SIG-M5 treated with dmso at 0.1 percent for 504 hours (cell line): ENCODE measurements at regions not wholly inside any gene's neighbourhood (a gene's known extent, or its start where the extent isn't known, plus 50 kb on each side); places are given as distances from the start of the nearest gene placed in this dataset.

Experiments
- DNase-seq: peaks from one replicate; lab custom pipeline; 2025; ENCODE audit not compliant: unreplicated experiment; lab: John Stamatoyannopoulos, UW

DNA sequence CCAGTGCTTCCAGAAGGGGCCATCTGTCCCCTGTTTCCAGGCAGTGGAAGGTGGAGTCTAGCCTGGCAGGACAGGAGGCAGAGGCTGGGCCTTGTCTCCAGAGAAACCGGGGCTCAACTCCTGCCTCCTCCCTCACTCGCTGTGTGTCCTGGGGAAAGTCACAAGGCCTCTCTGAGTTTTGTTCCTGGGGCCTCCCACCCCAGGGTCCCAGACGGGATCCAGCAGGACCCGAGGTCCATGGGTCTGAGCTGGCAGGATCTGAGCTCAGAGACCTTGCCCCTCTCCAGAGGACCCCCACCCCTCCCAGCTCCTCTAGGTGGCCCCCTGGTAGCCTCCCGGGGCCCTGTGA lies 72.2 kb upstream of the TAF1B start:
- no peak for DNase-seq

DNA sequence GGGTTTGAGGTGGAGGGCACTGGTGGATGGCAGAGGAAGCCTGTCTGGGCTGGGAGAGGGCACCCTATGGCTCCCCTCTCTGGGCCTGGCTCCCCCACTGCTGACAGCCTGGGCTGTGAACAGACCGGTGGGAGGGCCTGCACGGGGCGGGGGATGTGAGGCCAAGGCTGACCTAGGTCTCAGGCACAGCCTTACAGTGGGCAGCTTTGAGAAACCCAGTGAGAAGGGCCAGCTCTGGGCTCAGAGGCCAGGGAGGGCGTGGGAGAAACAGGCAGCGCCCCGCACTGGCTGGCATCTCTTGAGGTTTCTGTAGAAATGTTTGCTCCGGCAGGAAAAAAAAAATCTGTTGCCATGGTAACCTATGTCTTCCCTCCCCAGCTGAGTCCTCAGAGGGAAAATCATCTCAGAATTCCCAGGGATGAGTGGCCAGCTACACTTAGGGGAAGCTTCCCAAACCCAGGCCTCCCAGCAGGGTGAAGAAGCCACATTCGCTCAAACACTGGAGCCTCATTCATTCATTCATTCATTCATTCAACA lies 71.7 kb upstream of the TAF1B start:
- no peak for DNase-seq

DNA sequence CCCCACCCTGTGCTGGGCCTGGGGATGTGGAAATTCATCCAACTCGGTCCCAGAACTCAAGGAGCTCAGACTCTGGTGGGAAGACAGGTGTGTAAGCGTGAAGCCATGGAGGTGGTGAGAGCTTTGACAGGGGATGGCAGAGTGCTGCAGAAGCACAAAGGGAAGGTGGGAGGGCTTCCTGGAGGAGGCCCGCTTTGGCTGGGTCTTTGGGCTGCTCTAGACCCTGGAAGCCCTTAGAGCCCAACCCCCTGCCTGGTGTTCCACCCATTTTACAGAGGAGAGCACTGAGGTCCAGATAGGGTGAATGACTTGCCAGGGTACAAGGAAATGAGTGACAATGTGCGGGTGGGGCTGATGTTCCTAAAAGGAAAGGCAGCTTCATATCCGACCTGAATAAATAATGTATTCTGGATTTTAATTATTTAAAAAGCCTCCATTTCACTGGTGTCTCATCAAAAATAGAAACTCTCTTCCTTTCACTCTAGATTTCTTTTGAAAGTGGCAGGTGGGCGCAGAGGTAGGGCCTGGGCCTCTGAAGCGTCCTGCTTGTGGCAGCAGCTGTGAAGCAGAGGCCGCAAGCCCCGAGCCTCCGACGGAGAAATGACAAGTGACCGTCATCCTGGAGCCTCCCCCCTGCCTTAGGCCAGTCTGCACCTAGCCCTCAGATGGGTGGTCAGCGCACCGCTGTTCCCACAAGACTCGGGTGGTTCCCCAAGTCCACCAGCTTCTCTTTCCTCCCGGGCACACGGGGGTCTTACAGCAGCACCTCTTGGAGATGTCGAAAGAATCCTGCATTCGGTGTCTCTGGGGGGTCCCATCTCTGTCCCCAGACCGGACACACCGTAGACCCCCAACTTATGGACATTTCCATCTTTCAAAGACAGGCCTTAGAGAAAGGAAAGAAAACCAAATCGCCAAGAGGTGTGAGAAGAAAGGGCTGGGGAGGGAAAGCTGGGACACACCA lies 71.0 kb upstream of the TAF1B start:
- no peak for DNase-seq

DNA sequence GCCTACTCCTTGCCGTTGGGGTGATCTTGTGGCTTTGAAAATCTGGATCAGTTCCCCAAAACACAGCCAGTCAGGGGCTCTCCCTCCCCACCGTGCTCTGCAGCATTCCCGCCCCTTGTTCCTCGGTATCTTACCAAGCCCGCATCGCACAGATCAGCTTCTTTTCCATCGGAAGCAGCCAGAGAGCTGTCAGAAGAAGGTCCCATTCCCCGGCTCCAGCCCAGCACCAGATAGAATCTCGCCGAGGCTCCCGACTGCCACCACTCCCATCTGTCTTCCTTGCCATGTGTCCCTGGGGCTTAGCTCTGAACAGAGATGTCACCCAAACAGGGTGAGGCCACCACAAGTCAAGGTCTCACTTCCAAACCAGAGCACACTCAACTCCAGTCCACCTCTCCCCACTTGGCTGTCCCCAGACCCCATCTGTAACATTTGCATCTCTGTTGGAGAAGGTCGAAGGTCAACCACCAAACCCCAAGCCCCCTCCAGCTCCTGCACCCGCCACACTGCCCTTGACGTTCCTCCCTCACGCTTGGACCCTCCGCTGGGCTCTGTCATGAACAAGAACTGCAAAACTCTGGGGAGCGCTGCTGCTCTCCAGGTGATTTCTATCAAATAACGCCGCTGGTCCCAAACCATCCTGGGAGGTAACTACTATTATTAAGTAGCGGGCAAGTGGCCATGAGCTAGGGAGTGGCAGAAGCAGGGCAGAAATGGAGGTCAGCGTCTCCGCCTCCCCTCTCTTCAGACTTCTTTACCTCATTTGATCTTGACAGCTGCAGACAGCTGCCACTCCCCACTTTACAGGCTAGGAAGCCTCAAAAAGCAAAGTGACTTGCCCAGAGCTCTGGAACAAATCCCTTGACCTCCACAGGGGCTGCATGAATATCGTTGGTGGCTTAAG lies 70.0 kb upstream of the TAF1B start:
- DNase-seq = no peak

DNA sequence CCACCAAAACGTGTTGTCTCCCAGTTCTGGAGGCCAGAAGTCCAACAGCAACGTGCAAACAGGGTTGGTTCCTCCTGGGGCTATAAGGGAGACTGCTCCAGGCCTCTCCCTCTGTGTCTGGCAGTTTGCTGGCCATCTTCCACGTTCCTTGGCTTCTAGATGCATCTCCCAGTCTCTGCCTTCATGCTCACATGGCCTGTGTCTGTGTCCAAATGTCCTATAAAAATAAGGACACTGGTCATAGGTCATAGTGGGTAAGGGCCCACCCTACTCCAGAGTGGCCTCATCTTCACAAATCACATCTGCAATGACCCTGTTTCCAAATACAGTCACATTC lies 69.4 kb upstream of the TAF1B start:
- DNase-seq = no peak

DNA sequence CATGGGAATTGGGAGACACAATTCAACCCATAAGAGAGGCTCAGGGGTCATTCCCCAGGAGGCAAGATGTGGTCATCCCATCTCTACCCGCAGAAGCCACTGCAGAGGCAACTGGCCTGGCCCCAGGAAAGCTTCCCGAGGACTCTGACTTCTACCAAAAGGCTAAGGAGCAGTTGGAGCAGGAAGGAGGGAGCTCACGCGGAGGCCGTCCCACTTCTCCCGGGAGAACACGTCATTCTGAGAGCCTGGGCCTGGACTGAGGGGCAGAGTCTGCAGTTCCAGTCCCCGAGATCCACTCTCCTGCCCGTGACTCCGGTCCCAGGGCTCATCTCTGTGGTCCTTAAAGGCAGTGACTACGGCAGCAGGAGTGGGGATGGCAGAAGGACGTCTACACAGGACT lies 69.0 kb upstream of the TAF1B start:
- no peak for DNase-seq

DNA sequence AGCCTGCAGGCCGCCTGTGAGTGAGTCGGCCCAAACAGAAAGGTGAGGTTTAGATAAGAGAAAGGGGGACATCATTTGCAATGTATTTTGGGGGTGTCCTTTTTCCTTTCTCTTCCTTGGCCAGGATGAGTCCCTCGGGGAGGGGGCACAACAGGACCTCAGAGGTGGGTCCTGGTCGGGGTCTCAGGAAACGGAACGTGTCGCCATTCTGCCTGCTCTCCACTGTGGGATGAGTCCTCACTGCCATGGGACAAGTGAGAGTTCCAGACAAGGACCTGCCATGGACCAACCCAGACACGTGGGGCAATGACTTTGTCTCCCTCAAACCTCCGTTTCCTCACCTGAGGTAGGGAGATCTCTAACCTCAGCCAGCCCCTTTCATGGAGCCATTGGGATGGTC lies 67.9 kb upstream of the TAF1B start:
- no peak for DNase-seq

DNA sequence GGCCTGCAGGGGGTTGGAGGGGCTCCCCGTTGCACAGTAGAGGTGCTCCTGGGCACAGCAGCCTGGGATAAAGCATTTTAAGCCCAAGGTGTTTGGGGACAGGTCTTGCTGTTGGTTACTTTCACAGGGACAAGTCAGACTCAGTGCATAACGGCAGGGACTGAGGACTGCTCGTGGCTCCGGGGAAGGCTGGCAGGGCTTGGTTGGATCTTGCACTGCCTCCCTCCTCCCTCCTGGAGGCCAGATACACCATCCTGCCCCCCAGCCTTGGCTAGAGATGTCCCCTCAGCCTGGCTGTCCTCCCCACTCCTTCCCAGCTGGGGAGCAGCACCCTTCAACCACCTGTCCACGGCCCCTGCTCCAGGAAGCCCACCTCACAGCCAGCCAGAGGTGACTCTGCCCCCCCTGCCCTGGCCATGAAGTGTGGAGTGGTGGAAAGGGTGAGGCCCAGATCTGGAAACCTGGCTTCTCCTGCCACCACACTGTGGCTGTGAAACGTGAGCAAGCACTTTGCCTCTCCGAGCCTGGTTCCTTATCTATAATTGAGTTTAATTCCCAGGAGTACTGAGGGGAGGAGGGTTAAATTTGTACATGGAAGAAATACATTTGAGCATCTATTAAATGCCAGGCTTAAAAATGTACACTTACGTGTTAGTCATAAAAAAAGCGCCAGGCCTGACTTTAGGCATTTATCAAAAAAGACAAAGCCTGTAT lies 67.1 kb upstream of the TAF1B start:
- DNase-seq = no peak

DNA sequence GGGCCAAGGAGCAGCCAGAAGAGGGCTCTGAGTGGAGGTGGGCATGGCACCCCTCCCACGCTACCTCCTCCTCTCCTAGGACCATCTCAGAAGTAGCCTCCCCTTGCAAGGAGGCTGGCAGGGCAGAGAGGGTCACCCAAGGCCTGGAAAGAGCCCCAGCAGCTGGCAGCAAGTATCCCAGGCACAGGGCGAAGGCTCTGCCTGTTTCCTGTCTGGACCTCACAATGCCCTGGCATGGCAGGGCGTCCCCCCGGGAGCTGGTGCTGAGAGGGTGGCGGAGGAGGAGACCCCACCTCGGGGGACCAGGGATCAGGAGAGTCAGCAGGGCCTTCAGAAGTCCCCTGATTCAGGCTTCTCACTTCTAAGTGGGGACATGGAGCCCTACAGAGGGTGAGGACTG lies 66.2 kb upstream of the TAF1B start:
- no peak for DNase-seq

DNA sequence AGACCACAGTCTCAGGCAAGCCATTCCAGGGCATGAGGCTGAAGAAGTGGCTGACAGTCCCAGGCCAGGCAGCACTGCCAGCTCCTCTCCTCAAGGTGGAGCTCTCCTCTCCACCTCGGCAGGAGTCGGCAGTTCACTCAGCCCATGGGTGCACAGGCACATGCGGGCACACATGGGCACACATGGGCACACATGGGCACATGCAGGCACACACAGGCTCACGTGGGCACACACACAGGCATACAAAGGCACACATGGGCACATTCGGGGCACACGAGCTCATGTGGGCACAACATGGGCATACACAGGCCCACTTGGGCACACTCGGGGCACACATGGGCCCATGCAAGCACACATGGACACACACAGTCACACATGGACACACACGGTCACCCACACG lies 65.3 kb upstream of the TAF1B start:
- peak; percentile 23 for DNase-seq

DNA sequence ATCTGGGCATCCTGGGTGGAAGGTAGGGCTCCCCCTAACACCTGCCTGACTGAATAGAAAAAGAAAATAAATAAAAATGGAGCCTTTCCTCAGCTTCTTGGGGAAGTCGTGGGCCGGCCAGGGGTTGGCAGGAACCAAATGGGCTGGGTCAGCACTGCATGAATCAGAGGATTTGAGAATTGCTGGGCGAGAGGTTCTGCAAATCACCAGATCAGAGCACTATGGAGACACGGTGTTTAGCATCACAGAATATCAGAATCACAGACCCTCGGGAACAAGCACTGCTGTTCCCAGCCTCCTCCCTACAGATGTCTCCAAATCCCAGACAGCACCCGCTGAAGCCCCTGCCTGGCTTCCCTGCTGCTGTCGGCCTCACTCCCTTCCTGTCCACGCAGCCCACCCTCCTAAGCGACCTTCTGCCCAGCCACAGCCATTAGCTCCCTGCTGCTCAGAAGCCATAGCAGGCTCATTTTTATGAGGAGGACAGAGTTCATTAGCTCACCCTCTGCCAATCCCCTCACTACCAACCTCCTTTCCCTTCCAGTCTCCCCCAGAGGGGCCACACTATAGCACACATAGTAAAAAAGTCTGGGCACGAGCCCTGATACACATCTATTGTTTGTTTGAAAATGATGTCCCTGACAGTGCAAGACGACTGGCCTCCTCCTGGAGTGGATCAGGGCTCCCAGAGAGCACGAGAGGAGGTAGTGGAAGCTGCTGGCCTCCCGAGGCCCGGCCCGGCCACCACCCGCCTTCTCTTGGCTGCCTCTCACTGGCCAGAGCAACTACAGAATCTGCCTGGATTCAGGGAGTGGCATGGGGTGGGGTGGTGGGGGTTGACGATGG lies 64.6 kb upstream of the TAF1B start:
- no peak for DNase-seq

DNA sequence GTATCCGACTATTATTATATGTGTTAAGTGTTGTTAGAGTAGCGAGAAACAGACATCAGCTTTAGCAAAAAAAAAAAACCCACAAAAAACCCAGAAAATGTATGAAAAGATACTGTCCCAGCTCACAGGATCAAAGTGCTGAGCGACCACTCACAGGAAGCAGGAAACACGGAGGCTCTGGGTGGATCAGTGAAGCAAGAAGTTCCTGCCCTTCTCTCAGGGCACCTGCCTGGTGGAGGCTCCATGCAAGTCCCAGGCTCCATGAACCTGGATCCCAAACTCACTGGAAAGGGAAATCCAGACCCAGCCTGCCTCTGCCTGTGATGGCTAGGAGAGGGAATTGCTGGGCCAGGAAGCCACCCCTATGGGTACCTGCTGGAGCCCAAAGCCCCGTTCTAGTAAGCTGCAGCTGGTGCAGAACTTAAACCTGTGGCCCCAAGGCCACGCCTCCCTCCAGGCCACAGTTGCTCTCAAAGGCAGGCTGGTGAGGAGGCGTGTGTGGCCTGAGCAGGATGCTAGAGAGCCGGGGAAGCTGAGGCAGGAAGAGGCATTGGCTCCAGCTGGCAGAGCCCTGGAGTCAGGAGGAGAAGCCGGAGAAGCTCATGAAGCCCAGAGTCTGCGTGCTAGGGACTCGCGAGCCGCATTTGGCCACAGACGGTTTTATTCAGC lies 63.5 kb upstream of the TAF1B start:
- DNase-seq = no peak

DNA sequence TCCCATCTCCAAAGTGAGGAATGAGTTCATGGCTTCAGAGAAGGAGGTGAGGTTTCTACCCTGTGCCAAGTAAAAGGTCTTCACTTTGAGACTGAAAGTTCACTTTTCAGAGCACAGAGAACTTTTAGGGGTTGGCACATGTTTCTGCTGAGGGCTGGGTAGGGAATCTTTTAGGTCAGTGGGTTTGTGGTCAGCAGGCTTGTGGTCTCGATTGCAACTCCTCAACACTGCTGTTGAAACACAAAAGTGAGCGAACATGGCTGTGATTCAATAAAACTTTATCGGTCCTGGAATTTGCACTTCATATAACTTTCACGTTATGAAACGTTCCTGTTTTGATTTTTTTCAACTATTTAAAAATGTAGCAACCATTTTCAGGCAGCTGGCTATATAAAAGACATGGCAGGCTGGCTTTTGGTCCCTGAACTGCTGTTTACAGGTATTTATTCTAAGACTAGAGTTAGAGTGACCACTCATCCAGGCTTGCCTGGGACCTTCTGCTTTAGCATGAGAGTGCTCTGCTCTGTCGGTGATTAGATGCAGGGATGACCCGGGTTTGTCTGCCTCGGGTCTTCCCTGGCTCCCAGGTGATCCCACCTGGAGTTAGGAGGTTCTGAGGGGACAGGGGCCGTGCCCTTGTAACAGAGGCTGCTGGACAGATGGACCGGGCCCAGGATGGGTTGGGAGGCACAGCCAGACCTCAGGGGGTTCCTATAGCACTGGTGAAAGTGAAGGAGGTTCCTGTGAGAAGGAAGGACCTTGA lies 62.7 kb upstream of the TAF1B start:
- DNase-seq = peak; percentile 50

DNA sequence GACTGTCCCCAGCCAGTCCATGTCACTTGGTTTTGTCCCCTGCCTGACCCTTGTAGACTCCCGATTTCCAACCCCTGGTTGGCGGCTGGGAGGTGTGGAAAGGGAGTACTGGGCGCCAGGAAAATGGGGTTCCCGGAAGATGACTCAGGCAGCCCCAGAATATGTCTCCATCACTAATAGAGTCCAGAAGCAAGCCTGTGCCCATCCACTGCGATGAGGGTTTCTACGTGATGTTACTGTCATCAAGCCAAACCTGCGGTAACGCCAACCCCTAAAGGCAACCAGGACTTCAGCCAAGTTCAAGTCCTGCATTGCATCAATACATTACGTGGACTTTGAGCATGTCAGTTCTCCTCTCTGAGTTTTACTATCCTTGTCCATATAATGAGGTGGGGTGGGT lies 62.0 kb upstream of the TAF1B start:
- no peak for DNase-seq

DNA sequence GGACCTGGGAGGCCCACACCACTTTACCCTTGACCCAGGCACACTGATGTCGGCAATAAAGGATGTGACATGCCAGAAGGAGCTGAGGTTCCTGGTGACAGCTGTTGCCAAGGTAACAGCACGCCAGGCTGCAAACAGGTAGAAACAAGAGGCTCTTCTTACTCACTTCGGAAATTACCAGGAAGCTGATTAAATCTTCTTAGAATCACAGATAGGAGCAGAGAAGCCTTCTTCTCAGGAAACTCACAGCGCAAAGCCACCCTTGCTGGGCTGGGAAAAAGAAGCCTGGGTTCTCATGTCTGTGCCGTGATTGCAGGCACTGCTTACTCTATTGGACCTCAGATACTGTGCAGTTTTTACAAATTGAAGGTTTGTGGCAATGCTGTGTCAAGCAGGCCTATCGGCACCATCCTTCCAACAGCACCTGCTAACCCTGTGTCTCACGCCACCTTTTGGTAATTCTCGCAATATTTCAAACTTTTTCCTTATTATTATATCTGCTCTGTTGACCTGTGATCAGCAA lies 61.0 kb upstream of the TAF1B start:
- DNase-seq = no peak

DNA sequence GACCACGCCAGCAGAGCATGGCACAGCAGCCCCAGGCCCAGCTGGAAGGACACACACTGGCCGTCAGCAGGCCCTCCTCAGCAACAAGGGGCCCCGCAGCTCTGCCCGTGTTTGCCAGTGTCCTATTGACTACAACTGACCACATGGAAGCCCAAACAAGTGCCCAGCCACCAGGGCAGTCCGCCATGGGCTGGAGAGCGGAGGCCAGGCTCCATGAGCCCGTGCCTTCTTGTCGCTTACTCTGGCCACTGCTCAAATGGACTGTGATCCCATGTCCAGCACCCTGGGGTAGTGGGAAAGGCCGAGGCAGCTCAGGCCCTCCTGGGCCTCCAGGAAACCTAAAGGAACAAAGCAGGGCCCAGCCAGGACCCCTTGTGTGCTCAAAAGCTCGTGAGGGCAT lies 53.9 kb upstream of the TAF1B start:
- no peak for DNase-seq

DNA sequence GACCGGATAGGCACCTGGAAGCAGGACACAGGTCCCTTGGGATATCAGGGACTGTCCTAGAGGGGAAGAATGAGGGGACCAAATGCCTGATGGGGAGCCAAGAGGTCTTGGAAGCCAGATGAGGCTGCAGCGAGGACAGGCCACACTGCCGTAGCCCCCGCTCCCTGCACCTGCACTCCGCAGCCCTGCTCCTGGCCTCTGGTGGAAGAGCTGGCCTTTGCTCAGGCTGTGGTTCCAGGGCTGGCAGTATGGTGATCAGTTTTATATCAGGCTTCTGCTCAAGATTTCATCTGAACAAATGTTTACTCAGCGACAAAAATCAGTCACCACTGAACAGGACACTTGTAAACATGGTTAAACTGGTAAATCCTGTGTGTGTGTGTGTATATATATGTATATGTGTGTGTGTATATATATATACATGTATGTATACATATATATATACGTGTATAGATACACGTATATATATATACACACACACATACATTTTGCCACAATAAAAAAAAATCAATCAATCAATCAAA lies 52.5 kb upstream of the TAF1B start:
- no peak for DNase-seq

DNA sequence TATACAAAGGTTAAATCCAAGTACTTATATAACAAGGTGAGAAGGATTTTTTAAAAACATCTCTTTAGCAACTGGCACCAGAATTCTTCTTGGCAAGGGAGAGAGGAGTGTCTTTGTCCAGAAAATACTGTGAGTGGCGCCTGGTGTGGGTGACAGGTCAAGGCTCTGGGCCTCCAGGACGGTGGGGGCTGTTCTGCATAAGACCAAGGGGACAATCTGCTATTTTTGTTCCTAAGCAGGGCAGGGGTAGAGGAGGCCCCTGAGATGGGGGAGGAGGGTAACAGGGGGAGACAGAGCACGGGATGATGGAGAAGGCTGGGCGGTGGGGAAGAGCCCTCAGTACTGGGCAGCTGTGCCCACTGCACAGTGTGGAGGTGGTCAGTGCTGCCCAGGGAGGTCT lies 51.6 kb upstream of the TAF1B start:
- no peak for DNase-seq
